Upper lobe of left lung (tissue), 4 donors: ENCODE measurements at regions not wholly inside any gene's neighbourhood (a gene's known extent, or its start where the extent isn't known, plus 50 kb on each side); places are given as distances from the start of the nearest gene placed in this dataset.

Source experiments
- CTCF ChIP-seq, 6 experiments: fragments of 450-650 bp in 4 of 6; fragments of 200-600 bp in 2 of 6; sonication (generic) in 2 of 6; IDR thresholded peaks; one replicate each; pipeline ENCODE4 v1.5.1; 2016 to 2019; ENCODE audit warnings: antibody characterized with exemption in 6 of 6
- POLR2A ChIP-seq, 4 donors: fragments of 450-650 bp; IDR thresholded peaks; one replicate each; pipeline ENCODE4 v1.5.1; 2016 to 2017; ENCODE audit warnings: antibody characterized with exemption in 4 of 4, mild to moderate bottlenecking in 2 of 4
- POLR2AphosphoS5 ChIP-seq, 2 donors: sonication (generic); formaldehyde crosslinking; IDR thresholded peaks; one replicate each; pipeline ENCODE4 v1.5.1; 2017; ENCODE audit warnings: antibody characterized with exemption in 2 of 2

DNA sequence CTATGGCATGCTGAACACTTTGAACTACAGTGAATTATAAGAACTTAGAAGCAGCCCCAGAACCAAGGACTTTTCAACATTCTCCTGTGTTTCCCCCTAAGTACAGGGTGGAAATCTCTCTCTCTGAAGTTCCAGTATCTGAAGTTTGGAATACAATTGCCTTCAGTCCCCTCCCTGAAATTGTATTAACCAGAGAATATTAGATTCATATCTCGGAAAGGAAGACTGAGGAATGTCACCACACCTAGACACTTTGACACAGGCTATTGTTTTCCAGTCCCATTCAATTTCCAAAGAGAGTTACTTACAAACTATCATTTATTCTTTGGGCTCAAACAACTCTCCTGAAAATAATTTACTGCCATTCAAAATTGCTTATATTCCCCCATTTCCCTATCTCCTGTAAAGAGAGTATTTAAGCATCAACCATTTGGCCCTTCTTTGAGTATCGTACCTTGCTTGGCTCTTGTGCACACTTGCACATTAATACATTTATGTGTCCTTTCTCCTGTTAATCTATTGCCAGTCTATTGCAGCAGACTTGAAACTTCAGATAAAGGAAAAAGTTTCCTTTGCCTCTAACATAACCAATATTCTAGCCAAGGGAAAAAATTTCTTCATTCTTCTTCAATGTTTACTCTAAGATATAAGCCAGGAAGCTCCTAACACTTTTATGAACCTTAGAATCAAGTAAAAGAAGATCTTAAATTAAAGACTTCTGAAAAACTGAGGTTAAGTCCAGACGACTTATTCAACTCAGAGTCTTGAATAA, 402.4 kb upstream of the DDI1 start:
- TF ChIP-seq POLR2AphosphoS5 (IDR thresholded peaks at IDR 0.05) (no peak), POLR2A (IDR thresholded peaks at IDR 0.05) (no peak), CTCF (IDR thresholded peaks at IDR 0.05) (no peak)
